ENCODE measurements at regions not wholly inside any gene's neighbourhood (a gene's known extent, or its start where the extent isn't known, plus 50 kb on each side); places are given as distances from the start of the nearest gene placed in this dataset.

DNA sequence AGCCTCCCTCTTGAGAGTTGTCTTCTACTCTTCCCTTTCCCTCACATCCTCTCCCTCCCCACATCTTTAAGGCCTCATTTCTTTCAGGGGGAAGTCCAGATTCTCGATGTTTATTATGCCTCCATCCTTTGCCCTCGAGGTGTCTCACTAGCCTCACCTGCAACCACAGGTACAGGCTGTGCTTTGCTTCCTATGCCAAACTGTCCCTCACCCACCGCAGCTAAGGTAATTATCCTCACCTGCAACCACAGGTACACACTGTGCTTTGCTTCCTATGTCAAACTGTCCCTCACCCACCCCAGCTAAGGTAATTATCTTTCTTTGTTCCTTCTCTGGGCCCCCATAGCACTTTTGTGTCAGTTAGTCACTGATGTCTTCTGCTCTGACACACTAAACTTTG lies 328.1 kb upstream of the SNX7 start:
- TF ChIP-seq CTCF (IDR thresholded peaks at IDR 0.05) = no peak
- no peak for TF ChIP-seq POLR2A (IDR thresholded peaks at IDR 0.05)
- no peak for TF ChIP-seq EP300 (IDR thresholded peaks at IDR 0.05)
